ENCODE measurements at regions not wholly inside any gene's neighbourhood (a gene's known extent, or its start where the extent isn't known, plus 50 kb on each side); places are given as distances from the start of the nearest gene placed in this dataset.

- Histone ChIP-seq H3K9ac (ENCODE audit: insufficient read depth in 1 of 2, low read length in 2 of 2) (no peak overlapping the region), H3K36me3 (ENCODE audit: control insufficient read depth in 4 of 4, insufficient read depth in 4 of 4, low read length in 4 of 4) (no peaks in the 10 kb centered on the region), H3K9me3 (ENCODE audit: control insufficient read depth in 4 of 4, insufficient read depth in 3 of 4, low read length in 3 of 4) (peaks cover 0 to 16% (median 7%) of the 10 kb centered on the region in 4 donors), H3K27me3 (ENCODE audit: control insufficient read depth in 3 of 3, insufficient read depth in 3 of 3, low read length in 2 of 3) (peaks cover 0 to 13% (median 0%) of the 10 kb centered on the region in 3 donors), H3K4me1 (ENCODE audit: control insufficient read depth in 5 of 5, insufficient read depth in 5 of 5, low read length in 5 of 5) (no peaks in the 10 kb centered on the region), H3K4me3 (no peak overlapping the region), H3K27ac (ENCODE audit: low read depth in 1 of 2, low read length in 1 of 2) (no peak overlapping the region)
- DNase-seq (no peak), ATAC-seq (ENCODE audit: insufficient read depth, low FRiP score) (no peak)
- TF ChIP-seq CTCF (IDR thresholded peaks at IDR 0.05; ENCODE audit: control extremely low read depth, extremely low read depth) = no peak
- WGBS, 2 donors = 81 to 91% methylated on average over 3 of the region's 3 CpGs
These were observed 525.5 kb upstream of the PRKX start for GRCh38 chrX:4238916-4239315.

DNA sequence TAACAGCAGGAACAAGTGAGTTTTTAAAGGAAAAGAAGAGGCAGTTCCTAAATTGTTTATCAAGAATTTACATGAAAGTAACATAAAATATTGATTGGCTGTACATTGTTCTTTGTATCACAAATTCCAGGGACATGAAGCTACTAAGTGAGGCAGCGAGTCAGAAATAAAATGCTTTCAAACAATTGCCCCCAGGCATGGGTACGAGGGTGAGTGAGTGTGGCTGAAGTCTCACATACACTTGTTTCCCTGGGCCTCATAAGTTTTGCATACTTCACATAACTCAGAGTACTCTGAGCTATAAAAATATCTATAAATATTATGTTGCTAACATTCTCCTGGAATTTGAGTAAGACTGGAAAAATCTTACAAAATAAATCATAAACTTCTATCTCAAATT, 511.6 kb upstream of the PRKX start:
- DNase-seq = peak in 1 of 3 donors; percentile 1
- Histone ChIP-seq H3K9ac (ENCODE audit: insufficient read depth in 1 of 2, low read length in 2 of 2) (no peak overlapping the region), H3K4me1 (ENCODE audit: control insufficient read depth in 5 of 5, insufficient read depth in 5 of 5, low read length in 5 of 5) (no peaks in the 10 kb centered on the region), H3K27ac (ENCODE audit: low read depth in 1 of 2, low read length in 1 of 2) (no peak overlapping the region), H3K9me3 (ENCODE audit: control insufficient read depth in 4 of 4, insufficient read depth in 3 of 4, low read length in 3 of 4) (no peaks in the 10 kb centered on the region), H3K4me3 (no peak overlapping the region), H3K36me3 (ENCODE audit: control insufficient read depth in 4 of 4, insufficient read depth in 4 of 4, low read length in 4 of 4) (no peaks in the 10 kb centered on the region), H3K27me3 (ENCODE audit: control insufficient read depth in 3 of 3, insufficient read depth in 3 of 3, low read length in 2 of 3) (peaks cover 0 to 2% (median 0%) of the 10 kb centered on the region in 3 donors)
- ATAC-seq (ENCODE audit: insufficient read depth, low FRiP score) = no peak
- no peak for TF ChIP-seq CTCF (IDR thresholded peaks at IDR 0.05; ENCODE audit: control extremely low read depth, extremely low read depth)
- 47 to 62% methylated on average over 2 of the region's 2 CpGs for WGBS, 2 donors

DNA sequence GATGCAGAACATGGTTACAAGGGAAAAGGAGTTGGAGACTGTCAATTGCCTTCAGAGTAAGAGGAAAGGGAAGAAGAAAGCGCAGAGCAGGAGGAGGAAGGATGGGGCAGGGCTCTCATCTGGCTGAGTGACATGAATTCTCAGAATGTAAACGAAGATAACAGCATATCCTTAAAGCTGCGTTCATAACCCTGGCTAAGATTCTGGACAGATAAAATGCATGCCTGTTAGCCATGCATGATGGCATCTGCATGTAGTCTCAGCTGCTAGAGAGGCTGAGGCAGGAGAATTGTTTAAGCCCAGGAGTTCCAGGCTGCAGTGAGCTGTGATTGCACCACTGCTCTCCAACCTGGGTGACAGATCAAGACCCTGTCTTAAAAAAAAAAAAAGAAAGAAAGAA, 493.5 kb upstream of the PRKX start:
- H3K4me3 ChIP-seq = no peak overlapping the region
- peaks cover 0 to 12% (median 0%) of the 10 kb centered on the region in 3 donors for H3K27me3 ChIP-seq (ENCODE audit: control insufficient read depth in 3 of 3, insufficient read depth in 3 of 3, low read length in 2 of 3)
- 14 to 20% methylated on average over 3 of the region's 3 CpGs for WGBS, 2 donors
- TF ChIP-seq CTCF (IDR thresholded peaks at IDR 0.05; ENCODE audit: control extremely low read depth, extremely low read depth) = no peak
- H3K4me1 ChIP-seq (ENCODE audit: control insufficient read depth in 5 of 5, insufficient read depth in 5 of 5, low read length in 5 of 5) = no peaks in the 10 kb centered on the region
- H3K9me3 ChIP-seq (ENCODE audit: control insufficient read depth in 4 of 4, insufficient read depth in 3 of 4, low read length in 3 of 4) = no peaks in the 10 kb centered on the region
- no peaks in the 10 kb centered on the region for H3K36me3 ChIP-seq (ENCODE audit: control insufficient read depth in 4 of 4, insufficient read depth in 4 of 4, low read length in 4 of 4)
- DNase-seq (no peak), ATAC-seq (ENCODE audit: insufficient read depth, low FRiP score) (no peak)
- H3K9ac ChIP-seq (ENCODE audit: insufficient read depth in 1 of 2, low read length in 2 of 2) = no peak overlapping the region
- no peak overlapping the region for H3K27ac ChIP-seq (ENCODE audit: low read depth in 1 of 2, low read length in 1 of 2)

DNA sequence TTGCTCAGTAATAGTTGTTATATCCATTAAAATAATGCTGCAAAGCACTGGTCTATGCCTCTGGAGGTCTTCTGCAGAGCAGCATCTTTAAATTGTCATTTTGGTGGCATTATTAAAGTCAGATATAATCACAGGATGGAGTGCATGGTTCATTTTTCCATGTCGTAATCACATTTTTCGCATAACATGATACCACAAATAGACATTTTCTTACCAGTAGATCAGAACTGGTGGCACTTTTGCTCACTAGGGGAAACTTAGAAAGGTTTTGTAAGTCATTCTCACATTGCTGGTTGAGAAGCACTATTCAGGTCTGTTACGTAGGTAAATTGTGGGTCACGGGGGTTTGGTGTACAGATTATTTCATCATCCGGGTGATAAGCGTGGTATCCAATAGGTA, 484.5 kb upstream of the PRKX start:
- Histone ChIP-seq H3K36me3 (ENCODE audit: control insufficient read depth in 4 of 4, insufficient read depth in 4 of 4, low read length in 4 of 4) (no peaks in the 10 kb centered on the region), H3K9ac (ENCODE audit: insufficient read depth in 1 of 2, low read length in 2 of 2) (no peak overlapping the region), H3K27ac (ENCODE audit: low read depth in 1 of 2, low read length in 1 of 2) (no peak overlapping the region), H3K4me3 (no peak overlapping the region), H3K4me1 (ENCODE audit: control insufficient read depth in 5 of 5, insufficient read depth in 5 of 5, low read length in 5 of 5) (no peaks in the 10 kb centered on the region), H3K27me3 (ENCODE audit: control insufficient read depth in 3 of 3, insufficient read depth in 3 of 3, low read length in 2 of 3) (peaks cover 0 to 32% (median 5%) of the 10 kb centered on the region in 3 donors), H3K9me3 (ENCODE audit: control insufficient read depth in 4 of 4, insufficient read depth in 3 of 4, low read length in 3 of 4) (no peaks in the 10 kb centered on the region)
- ATAC-seq (ENCODE audit: insufficient read depth, low FRiP score) = no peak
- TF ChIP-seq CTCF (IDR thresholded peaks at IDR 0.05; ENCODE audit: control extremely low read depth, extremely low read depth) = no peak
- WGBS, 2 donors = 90 to 93% methylated on average over 6 of the region's 6 CpGs
- no peak for DNase-seq

All from lung (tissue), 11 donors.